ENCODE measurements at regions not wholly inside any gene's neighbourhood (a gene's known extent, or its start where the extent isn't known, plus 50 kb on each side); places are given as distances from the start of the nearest gene placed in this dataset.

DNA sequence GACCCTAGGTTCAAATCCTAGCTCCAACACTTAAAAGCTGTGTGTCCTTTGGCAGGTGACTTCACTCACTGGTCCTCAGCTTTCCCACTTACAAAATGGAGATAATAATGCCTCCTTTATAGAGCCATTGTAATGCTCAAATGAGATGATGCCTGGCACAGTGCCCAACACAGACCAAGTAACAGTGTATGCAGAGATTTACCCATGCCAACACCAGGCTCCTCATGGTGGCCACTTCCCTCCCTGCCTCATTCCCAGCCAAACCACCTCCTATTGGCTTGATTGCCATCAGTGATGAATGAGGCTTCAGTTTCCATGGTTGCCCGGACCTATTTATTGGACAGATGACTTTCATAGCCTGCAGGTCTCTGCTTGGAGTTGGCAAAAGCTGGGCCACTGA is 469.4 kb downstream of the CDK5RAP2 start:
- no peaks in the 10 kb centered on the region for H3K27me3 ChIP-seq (ENCODE audit: control insufficient read depth, insufficient read depth, low read length)
- no peaks in the 10 kb centered on the region for H3K9me3 ChIP-seq (ENCODE audit: control insufficient read depth, insufficient read depth, low read length)
- H3K4me3 ChIP-seq (ENCODE audit: low read depth, low read length), result no peak overlapping the region
- ChIA-PET POLR2A (no interaction called here), CTCF (no interaction called here)
- no peak for TF ChIP-seq CTCF (IDR thresholded peaks at IDR 0.05; ENCODE audit: low read depth, low read length)
- DNase-seq (ENCODE audit: low read depth, low spot score), result no peak
- no peak overlapping the region for H3K27ac ChIP-seq (ENCODE audit: low read depth, low read length)

DNA sequence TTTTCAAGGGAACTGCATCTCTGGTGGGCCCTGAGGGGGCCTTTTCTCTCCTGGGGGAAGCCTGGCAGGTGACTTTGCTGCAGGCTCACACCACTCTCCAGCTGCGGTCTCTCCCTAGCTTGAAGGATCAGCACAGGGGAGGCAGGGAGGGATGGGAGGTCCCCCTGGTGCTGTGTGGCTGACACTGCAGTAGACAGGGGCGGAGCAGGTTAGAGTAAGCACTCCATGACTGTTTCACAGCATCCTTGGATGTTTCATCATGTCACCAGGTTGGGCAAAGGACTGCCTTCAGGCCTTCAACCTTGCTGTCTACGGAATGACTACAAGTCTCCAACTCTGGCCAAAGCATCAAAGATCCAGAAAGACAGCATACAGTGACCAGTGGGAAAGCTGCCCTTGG is 470.7 kb downstream of the CDK5RAP2 start:
- ChIA-PET CTCF (no interaction called here), POLR2A (no interaction called here)
- Histone ChIP-seq H3K9me3 (ENCODE audit: control insufficient read depth, insufficient read depth, low read length) (no peaks in the 10 kb centered on the region), H3K4me3 (ENCODE audit: low read depth, low read length) (no peak overlapping the region), H3K27me3 (ENCODE audit: control insufficient read depth, insufficient read depth, low read length) (no peaks in the 10 kb centered on the region), H3K27ac (ENCODE audit: low read depth, low read length) (no peak overlapping the region)
- DNase-seq (ENCODE audit: low read depth, low spot score), result no peak
- TF ChIP-seq CTCF (IDR thresholded peaks at IDR 0.05; ENCODE audit: low read depth, low read length), result no peak

GRCh38 chr9:120107138-120107537 is 472.8 kb downstream of the CDK5RAP2 start:
- Histone ChIP-seq H3K9me3 (ENCODE audit: control insufficient read depth, insufficient read depth, low read length) (no peaks in the 10 kb centered on the region), H3K27ac (ENCODE audit: low read depth, low read length) (no peak overlapping the region), H3K4me3 (ENCODE audit: low read depth, low read length) (no peak overlapping the region), H3K27me3 (ENCODE audit: control insufficient read depth, insufficient read depth, low read length) (no peaks in the 10 kb centered on the region)
- no peak for DNase-seq (ENCODE audit: low read depth, low spot score)
- TF ChIP-seq CTCF (IDR thresholded peaks at IDR 0.05; ENCODE audit: low read depth, low read length), result no peak
- ChIA-PET CTCF (no interaction called here), POLR2A (no interaction called here)

DNA sequence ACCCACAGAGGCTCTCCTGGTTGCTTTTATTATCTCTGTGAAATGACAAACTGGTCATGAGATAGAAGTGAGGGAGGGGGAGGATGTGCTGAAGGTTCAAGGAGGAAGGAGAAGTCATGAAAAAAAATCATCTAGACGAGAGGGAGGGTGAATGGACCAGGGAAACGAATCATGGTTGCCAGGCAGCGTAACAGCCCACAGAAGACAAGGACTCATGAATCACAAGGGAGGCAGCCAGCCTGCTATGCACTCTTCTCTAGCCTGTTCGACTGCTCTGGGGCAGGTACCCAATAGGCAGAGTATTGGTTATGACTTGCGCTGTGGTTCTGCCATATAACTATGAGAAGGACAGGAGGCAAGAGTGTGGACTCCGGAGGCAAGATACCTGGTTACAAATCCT is 475.2 kb downstream of the CDK5RAP2 start:
- TF ChIP-seq CTCF (IDR thresholded peaks at IDR 0.05; ENCODE audit: low read depth, low read length), result no peak
- H3K27me3 ChIP-seq (ENCODE audit: control insufficient read depth, insufficient read depth, low read length), result no peaks in the 10 kb centered on the region
- POLR2A ChIA-PET, result no interaction called here
- no peak for DNase-seq (ENCODE audit: low read depth, low spot score)
- no peak overlapping the region for H3K4me3 ChIP-seq (ENCODE audit: low read depth, low read length)
- CTCF ChIA-PET, result no interaction called here
- no peak overlapping the region for H3K27ac ChIP-seq (ENCODE audit: low read depth, low read length)
- H3K9me3 ChIP-seq (ENCODE audit: control insufficient read depth, insufficient read depth, low read length), result no peaks in the 10 kb centered on the region

- Histone ChIP-seq H3K9me3 (ENCODE audit: control insufficient read depth, insufficient read depth, low read length) (no peaks in the 10 kb centered on the region), H3K27ac (ENCODE audit: low read depth, low read length) (no peak overlapping the region), H3K4me3 (ENCODE audit: low read depth, low read length) (no peak overlapping the region), H3K27me3 (ENCODE audit: control insufficient read depth, insufficient read depth, low read length) (no peaks in the 10 kb centered on the region)
- no peak for DNase-seq (ENCODE audit: low read depth, low spot score)
- ChIA-PET POLR2A (no interaction called here), CTCF (no interaction called here)
- no peak for TF ChIP-seq CTCF (IDR thresholded peaks at IDR 0.05; ENCODE audit: low read depth, low read length)
Measured at GRCh38 chr9:120100595-120100994, 479.4 kb downstream of the CDK5RAP2 start.

Data from AG04450 (cell line).